ENCODE measurements at regions not wholly inside any gene's neighbourhood (a gene's known extent, or its start where the extent isn't known, plus 50 kb on each side); places are given as distances from the start of the nearest gene placed in this dataset.

DNA sequence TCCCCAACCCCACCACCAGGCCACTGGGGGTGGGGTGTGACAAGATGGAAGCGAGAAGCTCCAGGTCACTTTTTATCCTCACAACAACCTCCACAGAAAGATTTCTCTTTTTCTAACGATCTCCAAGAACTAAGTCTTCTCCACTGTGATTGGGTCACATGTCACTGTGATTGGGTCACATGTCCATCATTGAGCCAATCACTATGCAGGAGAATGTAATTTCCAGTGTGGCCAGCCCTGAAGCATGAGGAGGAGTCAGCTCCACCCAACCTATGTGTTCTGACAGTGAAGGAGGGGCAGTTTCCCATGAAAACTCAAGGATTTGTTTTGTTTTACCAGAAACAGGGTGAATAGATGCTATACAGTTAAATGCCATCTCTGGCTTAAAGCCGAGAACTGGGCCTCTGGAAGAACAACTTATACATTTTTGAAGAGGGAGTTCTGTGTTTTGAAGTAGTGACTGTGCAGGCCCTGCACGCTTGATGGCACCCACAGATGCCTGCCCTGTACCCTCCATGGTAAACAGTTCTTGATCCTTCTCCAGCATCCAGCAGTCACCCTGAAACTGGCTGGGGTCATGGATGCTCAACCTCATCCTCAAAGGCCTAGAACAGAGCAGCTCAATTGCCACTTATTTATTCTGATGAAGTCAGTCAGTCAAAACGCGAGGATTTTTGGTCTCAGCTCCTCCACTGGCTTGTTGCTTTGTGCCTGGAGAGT, 180.4 kb upstream of the BMP4 start:
- POLR2A ChIA-PET, result interaction anchor here (0.6 kb wide), 2 partner anchors 23 to 157 kb away, joined by 3 to 6 read pairs; no protein-coding TSS in a partner anchor
- Histone ChIP-seq H3K4me1 (peaks cover 13% of the 10 kb centered on the region), H3K4me3 (ENCODE audit: low read depth, low read length) (no peak overlapping the region), H3K27me3 (replicated peaks; ENCODE audit: control insufficient read depth, insufficient read depth, low read length) (no peaks in the 10 kb centered on the region), H3K9me3 (no peaks in the 10 kb centered on the region), H3K36me3 (ENCODE audit: control insufficient read depth, insufficient read depth, low read length) (no peaks in the 10 kb centered on the region)
- Mint-ChIP-seq H3K4me1 (ENCODE audit: low read depth, unreplicated experiment) (peaks cover 21% of the 10 kb centered on the region), H3K27me3 (ENCODE audit: insufficient read depth, unreplicated experiment) (no peaks in the 10 kb centered on the region), H3K4me3 (ENCODE audit: unreplicated experiment) (no peak overlapping the region), H3K27ac (ENCODE audit: unreplicated experiment) (no peak overlapping the region), H3K36me3 (ENCODE audit: insufficient read depth, unreplicated experiment) (no peaks in the 10 kb centered on the region), H3K9me3 (ENCODE audit: unreplicated experiment) (no peaks in the 10 kb centered on the region)
- TF ChIP-seq CTCF (IDR thresholded peaks at IDR 0.05; ENCODE audit: insufficient read depth in 1 of 2, low read depth in 1 of 2, low read length in 1 of 2, severe bottlenecking in 1 of 2, unreplicated experiment in 1 of 2), result no peak
- intact Hi-C loops (cut with micrococcal nuclease; ENCODE audit: unreplicated experiment), result no loop called here
- BruUV-seq (replicated peaks), result no TSS peak
- no peak for DNase-seq
- CTCF ChIA-PET, result no interaction called here

DNA sequence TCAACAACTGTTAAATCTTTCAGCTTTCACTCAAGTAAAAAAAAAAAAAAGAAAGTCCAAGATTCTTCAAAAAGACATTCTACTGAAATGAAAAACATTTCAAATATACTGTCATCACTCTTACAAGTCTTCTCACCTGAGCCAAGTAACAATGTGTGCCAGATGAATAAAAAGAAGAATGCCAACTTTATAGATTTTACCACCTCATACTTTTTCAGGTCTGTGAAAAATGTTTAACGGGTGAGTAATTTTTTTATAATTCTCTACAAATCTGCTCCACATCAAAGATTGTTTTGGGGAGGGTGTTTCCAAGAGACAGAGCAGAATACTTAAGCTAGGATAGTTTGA, 181.0 kb upstream of the BMP4 start:
- Histone ChIP-seq H3K4me1 (peaks cover 13% of the 10 kb centered on the region), H3K4me3 (ENCODE audit: low read depth, low read length) (no peak overlapping the region), H3K36me3 (ENCODE audit: control insufficient read depth, insufficient read depth, low read length) (no peaks in the 10 kb centered on the region), H3K27me3 (replicated peaks; ENCODE audit: control insufficient read depth, insufficient read depth, low read length) (no peaks in the 10 kb centered on the region), H3K9me3 (no peaks in the 10 kb centered on the region)
- intact Hi-C loops (cut with micrococcal nuclease; ENCODE audit: unreplicated experiment), result no loop called here
- Mint-ChIP-seq H3K27ac (ENCODE audit: unreplicated experiment) (no peak overlapping the region), H3K4me1 (ENCODE audit: low read depth, unreplicated experiment) (peaks cover 21% of the 10 kb centered on the region), H3K9me3 (ENCODE audit: unreplicated experiment) (no peaks in the 10 kb centered on the region), H3K36me3 (ENCODE audit: insufficient read depth, unreplicated experiment) (no peaks in the 10 kb centered on the region), H3K4me3 (ENCODE audit: unreplicated experiment) (no peak overlapping the region), H3K27me3 (ENCODE audit: insufficient read depth, unreplicated experiment) (no peaks in the 10 kb centered on the region)
- BruUV-seq (replicated peaks), result no TSS peak
- CTCF ChIA-PET, result no interaction called here
- no peak for TF ChIP-seq CTCF (IDR thresholded peaks at IDR 0.05; ENCODE audit: insufficient read depth in 1 of 2, low read depth in 1 of 2, low read length in 1 of 2, severe bottlenecking in 1 of 2, unreplicated experiment in 1 of 2)
- POLR2A ChIA-PET, result interaction anchor here (0.6 kb wide), 2 partner anchors 22 to 157 kb away, joined by 3 to 6 read pairs; no protein-coding TSS in a partner anchor
- DNase-seq, result no peak

DNA sequence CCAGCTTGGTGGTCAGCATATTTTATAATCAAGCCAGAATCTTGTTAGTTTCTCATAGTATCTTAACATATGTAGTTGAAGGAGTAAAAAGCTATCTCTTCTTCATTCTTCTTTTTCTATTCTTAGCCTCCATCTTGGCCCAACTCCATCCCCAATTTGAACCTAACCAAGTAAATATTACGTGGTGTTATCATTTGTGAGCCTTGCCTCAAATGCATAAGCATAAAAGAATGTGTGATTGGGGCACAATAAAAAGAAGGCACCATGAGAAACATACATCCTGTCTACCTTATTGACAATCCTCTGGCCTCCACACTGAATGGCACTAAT, 181.4 kb upstream of the BMP4 start:
- intact Hi-C loops (cut with micrococcal nuclease; ENCODE audit: unreplicated experiment), result no loop called here
- H3K36me3 Mint-ChIP-seq (ENCODE audit: insufficient read depth, unreplicated experiment), result no peaks in the 10 kb centered on the region
- H3K27me3 ChIP-seq (replicated peaks; ENCODE audit: control insufficient read depth, insufficient read depth, low read length), result no peaks in the 10 kb centered on the region
- no peaks in the 10 kb centered on the region for H3K36me3 ChIP-seq (ENCODE audit: control insufficient read depth, insufficient read depth, low read length)
- TF ChIP-seq CTCF (IDR thresholded peaks at IDR 0.05; ENCODE audit: insufficient read depth in 1 of 2, low read depth in 1 of 2, low read length in 1 of 2, severe bottlenecking in 1 of 2, unreplicated experiment in 1 of 2), result no peak
- no peak for DNase-seq
- H3K4me3 ChIP-seq (ENCODE audit: low read depth, low read length), result no peak overlapping the region
- peaks cover 13% of the 10 kb centered on the region for H3K4me1 ChIP-seq
- ChIA-PET POLR2A (no interaction called here), CTCF (no interaction called here)
- no peaks in the 10 kb centered on the region for H3K9me3 ChIP-seq
- H3K27me3 Mint-ChIP-seq (ENCODE audit: insufficient read depth, unreplicated experiment), result no peaks in the 10 kb centered on the region
- H3K4me1 Mint-ChIP-seq (ENCODE audit: low read depth, unreplicated experiment), result peaks cover 21% of the 10 kb centered on the region
- H3K27ac Mint-ChIP-seq (ENCODE audit: unreplicated experiment), result no peak overlapping the region
- no peaks in the 10 kb centered on the region for H3K9me3 Mint-ChIP-seq (ENCODE audit: unreplicated experiment)
- BruUV-seq (replicated peaks), result no TSS peak
- no peak overlapping the region for H3K4me3 Mint-ChIP-seq (ENCODE audit: unreplicated experiment)

Measured in Caco-2 (cell line).